ENCODE measurements at regions not wholly inside any gene's neighbourhood (a gene's known extent, or its start where the extent isn't known, plus 50 kb on each side); places are given as distances from the start of the nearest gene placed in this dataset.
A peak's percentile ranks its signal among the peaks of the same experiment; 100 is the strongest.
"Not testable (repeated sequence)": the region's sequence is repeated elsewhere in the genome, so short reads cannot be mapped to it uniquely, and the experiment has no call there.

GRCh38 chr3:557972-558371, 361.4 kb downstream of the CHL1 start:
- in situ Hi-C loops (cut with MboI; ENCODE audit: low sequenced_read_pairs, unreplicated experiment): no loop called here
- no peak for TF ChIP-seq CTCF (IDR thresholded peaks at IDR 0.05; ENCODE audit: borderline replicate concordance, control extremely low read depth, extremely low read depth, insufficient read depth, missing control alignments)
- peak; percentile 21 for DNase-seq (ENCODE audit: low spot score)

- in situ Hi-C loops (cut with MboI; ENCODE audit: low sequenced_read_pairs, unreplicated experiment): no loop called here
- TF ChIP-seq CTCF (IDR thresholded peaks at IDR 0.05; ENCODE audit: borderline replicate concordance, control extremely low read depth, extremely low read depth, insufficient read depth, missing control alignments): no peak
- no peak for DNase-seq (ENCODE audit: low spot score)
Measured at GRCh38 chr3:567488-568185, 371.1 kb downstream of the CHL1 start.

GRCh38 chr3:579529-579928, 383.0 kb downstream of the CHL1 start:
- in situ Hi-C loops (cut with MboI; ENCODE audit: low sequenced_read_pairs, unreplicated experiment); DNase-seq (ENCODE audit: low spot score): not testable (repeated sequence)

GRCh38 chr3:589066-589465, 392.5 kb downstream of the CHL1 start:
- DNase-seq (ENCODE audit: low spot score); in situ Hi-C loops (cut with MboI; ENCODE audit: low sequenced_read_pairs, unreplicated experiment): not testable (repeated sequence)

GRCh38 chr3:597304-597703, 400.7 kb downstream of the CHL1 start:
- DNase-seq (ENCODE audit: low spot score); in situ Hi-C loops (cut with MboI; ENCODE audit: low sequenced_read_pairs, unreplicated experiment): not testable (repeated sequence)

GRCh38 chr3:597746-598145, 401.2 kb downstream of the CHL1 start:
- in situ Hi-C loops (cut with MboI; ENCODE audit: low sequenced_read_pairs, unreplicated experiment); DNase-seq (ENCODE audit: low spot score): not testable (repeated sequence)

GRCh38 chr3:607480-607879, 410.9 kb downstream of the CHL1 start:
- DNase-seq (ENCODE audit: low spot score); in situ Hi-C loops (cut with MboI; ENCODE audit: low sequenced_read_pairs, unreplicated experiment): not testable (repeated sequence)

GRCh38 chr3:621714-622113, 425.2 kb downstream of the CHL1 start:
- no peak for DNase-seq (ENCODE audit: low spot score)
- in situ Hi-C loops (cut with MboI; ENCODE audit: low sequenced_read_pairs, unreplicated experiment): no loop called here
- TF ChIP-seq CTCF (IDR thresholded peaks at IDR 0.05; ENCODE audit: borderline replicate concordance, control extremely low read depth, extremely low read depth, insufficient read depth, missing control alignments): no peak

GRCh38 chr3:622314-622713, 425.8 kb downstream of the CHL1 start:
- in situ Hi-C loops (cut with MboI; ENCODE audit: low sequenced_read_pairs, unreplicated experiment): no loop called here
- no peak for DNase-seq (ENCODE audit: low spot score)
- no peak for TF ChIP-seq CTCF (IDR thresholded peaks at IDR 0.05; ENCODE audit: borderline replicate concordance, control extremely low read depth, extremely low read depth, insufficient read depth, missing control alignments)

Data from GM13976 (cell line).